Mucosa of rectum (tissue), 2 donors: ENCODE measurements at regions not wholly inside any gene's neighbourhood (a gene's known extent, or its start where the extent isn't known, plus 50 kb on each side); places are given as distances from the start of the nearest gene placed in this dataset.

Experiments used
- H3K27ac ChIP-seq, 2 donors: one replicate each; pipeline ENCODE4 v1.7.0; 2013; ENCODE audit warnings: inconsistent platforms in 2 of 2, low read depth in 2 of 2, low read length in 2 of 2
- H3K27me3 ChIP-seq, 2 donors: one replicate each; pipeline ENCODE4 v1.7.0; 2013; ENCODE audit warnings: low read length in 2 of 2; ENCODE audit not compliant: control insufficient read depth in 2 of 2, insufficient read depth in 2 of 2
- H3K36me3 ChIP-seq, 2 donors: one replicate each; pipeline ENCODE4 v1.7.0; 2013; ENCODE audit warnings: low read length in 2 of 2; ENCODE audit not compliant: control insufficient read depth in 2 of 2, insufficient read depth in 2 of 2
- H3K4me1 ChIP-seq, 2 donors: one replicate each; pipeline ENCODE4 v1.7.0; 2013; ENCODE audit warnings: low read length in 2 of 2, mild to moderate bottlenecking in 1 of 2; ENCODE audit not compliant: control insufficient read depth in 2 of 2, insufficient read depth in 2 of 2
- H3K4me3 ChIP-seq, 2 donors: one replicate each; pipeline ENCODE4 v1.7.0; 2013; ENCODE audit warnings: low read length in 2 of 2
- H3K9ac ChIP-seq, 2 donors: one replicate each; pipeline ENCODE4 v1.7.0; 2013; ENCODE audit warnings: low read length in 2 of 2, low read depth in 1 of 2, mild to moderate bottlenecking in 1 of 2
- H3K9me3 ChIP-seq, 2 donors: one replicate each; pipeline ENCODE4 v1.7.0; 2013; ENCODE audit warnings: low read length in 2 of 2; ENCODE audit not compliant: control insufficient read depth in 2 of 2
- donor health status: healthy.
- donor health status: Normal muscosa, but diverticular disease.

- H3K9me3 ChIP-seq, result no peaks in the 10 kb centered on the region
- no peaks in the 10 kb centered on the region for H3K27me3 ChIP-seq
- no peaks in the 10 kb centered on the region for H3K36me3 ChIP-seq
- H3K27ac ChIP-seq, result no peak overlapping the region
- H3K4me3 ChIP-seq, result no peak overlapping the region
- H3K9ac ChIP-seq, result no peak overlapping the region
- H3K4me1 ChIP-seq, result no peaks in the 10 kb centered on the region
These were observed 112.3 kb upstream of the PFKP start for GRCh38 chr10:2955064-2955463.

GRCh38 chr10:2953495-2953894 lies 113.9 kb upstream of the PFKP start:
- Histone ChIP-seq H3K4me3 (no peak overlapping the region), H3K27me3 (peaks cover 0 to 5% of the 10 kb centered on the region in 2 donors), H3K9me3 (no peaks in the 10 kb centered on the region), H3K27ac (no peak overlapping the region), H3K9ac (no peak overlapping the region), H3K36me3 (no peaks in the 10 kb centered on the region), H3K4me1 (no peaks in the 10 kb centered on the region)

- no peak overlapping the region for H3K4me3 ChIP-seq
- H3K4me1 ChIP-seq, result no peaks in the 10 kb centered on the region
- H3K9ac ChIP-seq, result no peak overlapping the region
- H3K9me3 ChIP-seq, result no peaks in the 10 kb centered on the region
- peaks cover 0 to 5% of the 10 kb centered on the region in 2 donors for H3K27me3 ChIP-seq
- no peaks in the 10 kb centered on the region for H3K36me3 ChIP-seq
- no peak overlapping the region for H3K27ac ChIP-seq
These were observed 116.0 kb upstream of the PFKP start for GRCh38 chr10:2951235-2951835.

- no peaks in the 10 kb centered on the region for H3K4me1 ChIP-seq
- no peak overlapping the region for H3K9ac ChIP-seq
- no peak overlapping the region for H3K4me3 ChIP-seq
- H3K9me3 ChIP-seq, result no peaks in the 10 kb centered on the region
- H3K27ac ChIP-seq, result no peak overlapping the region
- no peaks in the 10 kb centered on the region for H3K36me3 ChIP-seq
- H3K27me3 ChIP-seq, result peaks cover 0 to 5% of the 10 kb centered on the region in 2 donors
These were observed 116.8 kb upstream of the PFKP start for GRCh38 chr10:2950546-2950945.

GRCh38 chr10:2949948-2950354 lies 117.4 kb upstream of the PFKP start:
- H3K36me3 ChIP-seq, result no peaks in the 10 kb centered on the region
- no peaks in the 10 kb centered on the region for H3K9me3 ChIP-seq
- no peak overlapping the region for H3K9ac ChIP-seq
- H3K4me1 ChIP-seq, result no peaks in the 10 kb centered on the region
- peaks cover 0 to 5% of the 10 kb centered on the region in 2 donors for H3K27me3 ChIP-seq
- H3K27ac ChIP-seq, result no peak overlapping the region
- no peak overlapping the region for H3K4me3 ChIP-seq

GRCh38 chr10:2949221-2949947 lies 118.0 kb upstream of the PFKP start:
- Histone ChIP-seq H3K9me3 (no peaks in the 10 kb centered on the region), H3K27me3 (peaks cover 0 to 5% of the 10 kb centered on the region in 2 donors), H3K9ac (no peak overlapping the region), H3K4me3 (no peak overlapping the region), H3K36me3 (no peaks in the 10 kb centered on the region), H3K4me1 (no peaks in the 10 kb centered on the region), H3K27ac (no peak overlapping the region)

- Histone ChIP-seq H3K27ac (no peak overlapping the region), H3K9ac (no peak overlapping the region), H3K4me1 (no peaks in the 10 kb centered on the region)
These were observed 119.1 kb upstream of the PFKP start for GRCh38 chr10:2948127-2948854.

GRCh38 chr10:2944788-2945187 lies 122.6 kb upstream of the PFKP start:
- peaks cover 0 to 4% of the 10 kb centered on the region in 2 donors for H3K27me3 ChIP-seq
- H3K4me3 ChIP-seq, result no peak overlapping the region
- no peak overlapping the region for H3K9ac ChIP-seq
- no peak overlapping the region for H3K27ac ChIP-seq
- H3K9me3 ChIP-seq, result no peaks in the 10 kb centered on the region
- no peaks in the 10 kb centered on the region for H3K36me3 ChIP-seq
- no peaks in the 10 kb centered on the region for H3K4me1 ChIP-seq

More at GRCh38 chr10:2948127-2948854, 119.1 kb upstream of the PFKP start:
- H3K4me3 ChIP-seq, result no peak overlapping the region
- no peaks in the 10 kb centered on the region for H3K36me3 ChIP-seq
- H3K27me3 ChIP-seq, result peaks cover 0 to 5% of the 10 kb centered on the region in 2 donors
- H3K9me3 ChIP-seq, result no peaks in the 10 kb centered on the region

GRCh38 chr10:2943932-2944614 lies 123.3 kb upstream of the PFKP start:
- no peaks in the 10 kb centered on the region for H3K4me1 ChIP-seq
- H3K4me3 ChIP-seq, result no peak overlapping the region
- H3K36me3 ChIP-seq, result no peaks in the 10 kb centered on the region
- H3K9ac ChIP-seq, result no peak overlapping the region
- no peaks in the 10 kb centered on the region for H3K9me3 ChIP-seq
- H3K27ac ChIP-seq, result no peak overlapping the region
- peaks cover 0 to 3% of the 10 kb centered on the region in 2 donors for H3K27me3 ChIP-seq

- H3K9me3 ChIP-seq, result no peaks in the 10 kb centered on the region
These were observed 124.4 kb upstream of the PFKP start for GRCh38 chr10:2942938-2943337.

More at GRCh38 chr10:2942938-2943337, 124.4 kb upstream of the PFKP start:
- Histone ChIP-seq H3K4me1 (no peaks in the 10 kb centered on the region), H3K27me3 (peaks cover 0 to 3% of the 10 kb centered on the region in 2 donors), H3K4me3 (no peak overlapping the region), H3K36me3 (no peaks in the 10 kb centered on the region), H3K9ac (no peak overlapping the region), H3K27ac (no peak overlapping the region)
